NCI-H146 treated with DMSO at 0.1 percent for 48 hours (cell line): ENCODE measurements at regions not wholly inside any gene's neighbourhood (a gene's known extent, or its start where the extent isn't known, plus 50 kb on each side); places are given as distances from the start of the nearest gene placed in this dataset.

Experiments
- DNase-seq: peaks from one replicate; lab custom pipeline; 2025; ENCODE audit not compliant: unreplicated experiment; lab: John Stamatoyannopoulos, UW

- DNase-seq = peak; percentile 5
Measured at GRCh38 chr5:125348936-125349831, 602.7 kb upstream of the ZNF608 start.

- peak; percentile 14 for DNase-seq
Measured at GRCh38 chr5:125357660-125358059, 611.2 kb upstream of the ZNF608 start.

GRCh38 chr5:125365747-125366146 is 619.3 kb upstream of the ZNF608 start:
- no peak for DNase-seq

GRCh38 chr5:125367702-125368101 is 621.3 kb upstream of the ZNF608 start:
- no peak for DNase-seq

- no peak for DNase-seq
Measured at GRCh38 chr5:125370461-125371205, 624.2 kb upstream of the ZNF608 start.

GRCh38 chr5:125372694-125373631 is 626.5 kb upstream of the ZNF608 start:
- DNase-seq = peak; percentile 79

GRCh38 chr5:125375143-125375542 is 628.7 kb upstream of the ZNF608 start:
- DNase-seq = no peak

GRCh38 chr5:125376059-125376641 is 629.7 kb upstream of the ZNF608 start:
- no peak for DNase-seq

GRCh38 chr5:125377141-125377540 is 630.7 kb upstream of the ZNF608 start:
- DNase-seq = no peak

GRCh38 chr5:125381290-125381689 is 634.9 kb upstream of the ZNF608 start:
- no peak for DNase-seq

GRCh38 chr5:125384071-125384470 is 637.6 kb upstream of the ZNF608 start:
- DNase-seq = no peak

- no peak for DNase-seq
Measured at GRCh38 chr5:125390326-125390725, 643.9 kb upstream of the ZNF608 start.

- DNase-seq = no peak
Measured at GRCh38 chr5:125393221-125393815, 646.9 kb upstream of the ZNF608 start.

GRCh38 chr5:125394661-125395280 is 648.3 kb upstream of the ZNF608 start:
- DNase-seq = no peak

- no peak for DNase-seq
Measured at GRCh38 chr5:125396462-125396861, 650.0 kb upstream of the ZNF608 start.

- no peak for DNase-seq
Measured at GRCh38 chr5:125398466-125398865, 652.0 kb upstream of the ZNF608 start.

- DNase-seq = no peak
Measured at GRCh38 chr5:125399885-125400284, 653.4 kb upstream of the ZNF608 start.

GRCh38 chr5:125401724-125402622 is 655.5 kb upstream of the ZNF608 start:
- DNase-seq = no peak

GRCh38 chr5:125402787-125403186 is 656.3 kb upstream of the ZNF608 start:
- DNase-seq = no peak
